ENCODE measurements at regions not wholly inside any gene's neighbourhood (a gene's known extent, or its start where the extent isn't known, plus 50 kb on each side); places are given as distances from the start of the nearest gene placed in this dataset.

DNA sequence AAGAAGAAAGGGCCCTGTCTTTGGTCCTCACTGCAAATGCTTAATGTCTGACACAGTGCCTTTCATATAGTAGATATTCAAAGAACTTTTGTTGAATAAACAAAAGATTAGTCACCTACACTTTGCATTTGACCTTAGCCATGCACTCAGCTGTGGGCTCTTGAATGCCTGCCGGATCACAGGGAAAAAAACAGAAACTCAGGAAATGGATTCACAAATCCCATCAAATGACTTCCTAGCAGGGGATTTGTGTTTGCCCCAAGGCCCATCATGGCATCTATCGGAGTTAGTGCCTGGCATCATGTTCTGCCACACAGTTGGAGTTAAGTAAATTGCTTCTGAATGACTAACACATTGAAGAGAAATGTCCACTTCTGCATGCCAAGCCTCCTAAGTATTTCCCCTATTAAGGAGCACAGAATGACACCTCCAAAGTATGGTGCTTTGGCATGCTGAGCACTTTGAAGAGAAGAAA, 72.3 kb upstream of the DST start:
- Histone ChIP-seq H3K9me3 (ENCODE audit: low read length) (no peaks in the 10 kb centered on the region), H3F3A (ENCODE audit: insufficient read depth, low read length) (no peaks in the 10 kb centered on the region), H3K27ac (ENCODE audit: low read depth, low read length, poor library complexity, severe bottlenecking) (no peak overlapping the region), H2AFZ (ENCODE audit: low read length) (no peak overlapping the region), H3K4me3 (ENCODE audit: low read depth, low read length, poor library complexity, severe bottlenecking) (no peak overlapping the region), H3K36me3 (ENCODE audit: insufficient read depth, low read length) (no peaks in the 10 kb centered on the region), H4K20me1 (ENCODE audit: insufficient read depth, low read length) (no peaks in the 10 kb centered on the region), H3K27me3 (ENCODE audit: insufficient read depth, low read length) (no peaks in the 10 kb centered on the region), H3K4me1 (ENCODE audit: insufficient read depth, low read length, severe bottlenecking) (no peaks in the 10 kb centered on the region), H3K4me2 (ENCODE audit: low read length) (no peak overlapping the region), H3K9ac (ENCODE audit: low read length) (no peak overlapping the region), H3K9me2 (ENCODE audit: low read depth, low read length) (no peaks in the 10 kb centered on the region), H3K79me2 (ENCODE audit: insufficient read depth, low read length) (no peaks in the 10 kb centered on the region)
- TF ChIP-seq EZH2 (IDR thresholded peaks at IDR 0.05; ENCODE audit: borderline replicate concordance, low read length) = no peak
- no peak for TF ChIP-seq CTCF (IDR thresholded peaks at IDR 0.05; ENCODE audit: low read length)

GRCh38 chr6:56714273-56714672, 71.6 kb upstream of the DST start:
- Histone ChIP-seq H2AFZ (ENCODE audit: low read length) (no peak overlapping the region), H3K27ac (ENCODE audit: low read depth, low read length, poor library complexity, severe bottlenecking) (no peak overlapping the region), H3K36me3 (ENCODE audit: insufficient read depth, low read length) (no peaks in the 10 kb centered on the region), H3K9me2 (ENCODE audit: low read depth, low read length) (no peaks in the 10 kb centered on the region), H3K4me3 (ENCODE audit: low read depth, low read length, poor library complexity, severe bottlenecking) (no peak overlapping the region), H3K4me2 (ENCODE audit: low read length) (no peak overlapping the region), H3K4me1 (ENCODE audit: insufficient read depth, low read length, severe bottlenecking) (no peaks in the 10 kb centered on the region), H4K20me1 (ENCODE audit: insufficient read depth, low read length) (no peaks in the 10 kb centered on the region), H3K79me2 (ENCODE audit: insufficient read depth, low read length) (no peaks in the 10 kb centered on the region), H3K27me3 (ENCODE audit: insufficient read depth, low read length) (no peaks in the 10 kb centered on the region), H3F3A (ENCODE audit: insufficient read depth, low read length) (no peaks in the 10 kb centered on the region), H3K9ac (ENCODE audit: low read length) (no peak overlapping the region), H3K9me3 (ENCODE audit: low read length) (no peaks in the 10 kb centered on the region)
- TF ChIP-seq EZH2 (IDR thresholded peaks at IDR 0.05; ENCODE audit: borderline replicate concordance, low read length) (no peak), CTCF (IDR thresholded peaks at IDR 0.05; ENCODE audit: low read length) (no peak)

DNA sequence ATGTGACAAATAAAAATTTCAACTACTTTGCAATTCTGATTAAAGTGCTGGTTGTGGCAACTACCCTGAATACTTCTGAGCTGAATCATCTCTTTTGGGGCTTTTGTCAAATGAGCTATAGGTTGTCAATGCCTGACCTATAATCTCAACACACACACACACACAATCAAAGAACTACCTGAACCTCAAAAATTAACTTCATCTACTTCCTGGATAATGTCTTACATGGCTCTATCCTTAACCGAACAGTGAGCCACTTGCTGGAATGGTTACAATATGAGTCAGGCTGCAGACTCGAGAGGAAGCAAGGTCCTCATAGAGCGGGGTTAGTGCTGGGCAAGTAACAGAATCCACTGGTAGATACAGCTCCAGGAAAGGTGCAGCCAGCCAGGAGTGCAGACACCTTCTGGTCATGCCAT, 70.6 kb upstream of the DST start:
- H3F3A ChIP-seq (ENCODE audit: insufficient read depth, low read length) = no peaks in the 10 kb centered on the region
- H4K20me1 ChIP-seq (ENCODE audit: insufficient read depth, low read length) = no peaks in the 10 kb centered on the region
- H3K36me3 ChIP-seq (ENCODE audit: insufficient read depth, low read length) = no peaks in the 10 kb centered on the region
- TF ChIP-seq EZH2 (IDR thresholded peaks at IDR 0.05; ENCODE audit: borderline replicate concordance, low read length) = no peak
- no peak for TF ChIP-seq CTCF (IDR thresholded peaks at IDR 0.05; ENCODE audit: low read length)
- no peak overlapping the region for H3K27ac ChIP-seq (ENCODE audit: low read depth, low read length, poor library complexity, severe bottlenecking)
- no peaks in the 10 kb centered on the region for H3K9me2 ChIP-seq (ENCODE audit: low read depth, low read length)
- no peak overlapping the region for H2AFZ ChIP-seq (ENCODE audit: low read length)
- no peak overlapping the region for H3K4me3 ChIP-seq (ENCODE audit: low read depth, low read length, poor library complexity, severe bottlenecking)
- H3K27me3 ChIP-seq (ENCODE audit: insufficient read depth, low read length) = no peaks in the 10 kb centered on the region
- no peak overlapping the region for H3K4me2 ChIP-seq (ENCODE audit: low read length)
- H3K4me1 ChIP-seq (ENCODE audit: insufficient read depth, low read length, severe bottlenecking) = no peaks in the 10 kb centered on the region
- H3K79me2 ChIP-seq (ENCODE audit: insufficient read depth, low read length) = no peaks in the 10 kb centered on the region
- H3K9me3 ChIP-seq (ENCODE audit: low read length) = no peaks in the 10 kb centered on the region
- H3K9ac ChIP-seq (ENCODE audit: low read length) = no peak overlapping the region

Measured in OCI-LY1 (cell line).